ENCODE measurements at regions not wholly inside any gene's neighbourhood (a gene's known extent, or its start where the extent isn't known, plus 50 kb on each side); places are given as distances from the start of the nearest gene placed in this dataset.

GRCh38 chr9:13728131-13728530, 448.6 kb upstream of the MPDZ start:
- no peak for TF ChIP-seq EP300 (IDR thresholded peaks at IDR 0.05; ENCODE audit: borderline replicate concordance)
- TF ChIP-seq RAD21 (IDR thresholded peaks at IDR 0.05; ENCODE audit: low read depth): no peak
- TF ChIP-seq NFIC (IDR thresholded peaks at IDR 0.05): no peak
- no peak for TF ChIP-seq FOXM1 (IDR thresholded peaks at IDR 0.05; ENCODE audit: borderline replicate concordance, low read depth)
- TF ChIP-seq CREB1 (IDR thresholded peaks at IDR 0.05; ENCODE audit: low read depth): no peak
- no peak for TF ChIP-seq EGR1 (IDR thresholded peaks at IDR 0.05)

DNA sequence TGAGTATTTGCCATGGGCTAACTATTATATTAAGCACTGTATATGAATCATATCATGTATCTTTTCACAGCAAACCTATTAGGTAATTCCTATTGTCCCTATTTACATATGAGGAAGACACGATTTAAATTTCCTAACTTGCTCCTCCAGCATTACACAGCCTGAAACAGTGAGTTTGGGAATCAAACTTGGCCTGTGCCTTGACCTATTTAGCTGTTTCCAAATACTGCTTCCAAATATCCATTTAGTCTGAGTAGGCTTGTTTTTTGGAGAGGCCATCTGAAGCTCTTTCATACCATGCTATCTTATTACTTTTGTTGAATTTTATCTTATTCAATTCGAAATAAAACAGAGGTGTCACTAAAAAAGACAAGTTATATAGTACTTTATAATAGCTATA, 447.3 kb upstream of the MPDZ start:
- TF ChIP-seq EP300 (IDR thresholded peaks at IDR 0.05; ENCODE audit: borderline replicate concordance): no peak
- no peak for TF ChIP-seq TEAD4 (IDR thresholded peaks at IDR 0.05)
- TF ChIP-seq, protein P1, sequence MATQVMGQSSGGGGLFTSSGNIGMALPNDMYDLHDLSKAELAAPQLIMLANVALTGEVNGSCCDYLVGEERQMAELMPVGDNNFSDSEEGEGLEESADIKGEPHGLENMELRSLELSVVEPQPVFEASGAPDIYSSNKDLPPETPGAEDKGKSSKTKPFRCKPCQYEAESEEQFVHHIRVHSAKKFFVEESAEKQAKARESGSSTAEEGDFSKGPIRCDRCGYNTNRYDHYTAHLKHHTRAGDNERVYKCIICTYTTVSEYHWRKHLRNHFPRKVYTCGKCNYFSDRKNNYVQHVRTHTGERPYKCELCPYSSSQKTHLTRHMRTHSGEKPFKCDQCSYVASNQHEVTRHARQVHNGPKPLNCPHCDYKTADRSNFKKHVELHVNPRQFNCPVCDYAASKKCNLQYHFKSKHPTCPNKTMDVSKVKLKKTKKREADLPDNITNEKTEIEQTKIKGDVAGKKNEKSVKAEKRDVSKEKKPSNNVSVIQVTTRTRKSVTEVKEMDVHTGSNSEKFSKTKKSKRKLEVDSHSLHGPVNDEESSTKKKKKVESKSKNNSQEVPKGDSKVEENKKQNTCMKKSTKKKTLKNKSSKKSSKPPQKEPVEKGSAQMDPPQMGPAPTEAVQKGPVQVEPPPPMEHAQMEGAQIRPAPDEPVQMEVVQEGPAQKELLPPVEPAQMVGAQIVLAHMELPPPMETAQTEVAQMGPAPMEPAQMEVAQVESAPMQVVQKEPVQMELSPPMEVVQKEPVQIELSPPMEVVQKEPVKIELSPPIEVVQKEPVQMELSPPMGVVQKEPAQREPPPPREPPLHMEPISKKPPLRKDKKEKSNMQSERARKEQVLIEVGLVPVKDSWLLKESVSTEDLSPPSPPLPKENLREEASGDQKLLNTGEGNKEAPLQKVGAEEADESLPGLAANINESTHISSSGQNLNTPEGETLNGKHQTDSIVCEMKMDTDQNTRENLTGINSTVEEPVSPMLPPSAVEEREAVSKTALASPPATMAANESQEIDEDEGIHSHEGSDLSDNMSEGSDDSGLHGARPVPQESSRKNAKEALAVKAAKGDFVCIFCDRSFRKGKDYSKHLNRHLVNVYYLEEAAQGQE (IDR thresholded peaks at IDR 0.05; ENCODE audit: low read depth): no peak
- TF ChIP-seq, protein P2, sequence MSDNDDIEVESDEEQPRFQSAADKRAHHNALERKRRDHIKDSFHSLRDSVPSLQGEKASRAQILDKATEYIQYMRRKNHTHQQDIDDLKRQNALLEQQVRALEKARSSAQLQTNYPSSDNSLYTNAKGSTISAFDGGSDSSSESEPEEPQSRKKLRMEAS (IDR thresholded peaks at IDR 0.05): no peak
- no peak for TF ChIP-seq CEBPB (IDR thresholded peaks at IDR 0.05)
- no peak for TF ChIP-seq CREB1 (IDR thresholded peaks at IDR 0.05; ENCODE audit: low read depth)
- TF ChIP-seq ZBTB7A (IDR thresholded peaks at IDR 0.05; ENCODE audit: low read depth): no peak
- TF ChIP-seq RAD21 (IDR thresholded peaks at IDR 0.05; ENCODE audit: low read depth): no peak
- TF ChIP-seq EGR1 (IDR thresholded peaks at IDR 0.05): no peak
- no peak for TF ChIP-seq FOXM1 (IDR thresholded peaks at IDR 0.05; ENCODE audit: borderline replicate concordance, low read depth)
- TF ChIP-seq TCF12 (IDR thresholded peaks at IDR 0.05; ENCODE audit: low read depth): no peak
- no peak for TF ChIP-seq TAF1 (IDR thresholded peaks at IDR 0.05; ENCODE audit: low read depth)
- TF ChIP-seq YY1 (IDR thresholded peaks at IDR 0.05; ENCODE audit: low read depth): no peak
- no peak for TF ChIP-seq NFIC (IDR thresholded peaks at IDR 0.05)
- TF ChIP-seq, protein P3, sequence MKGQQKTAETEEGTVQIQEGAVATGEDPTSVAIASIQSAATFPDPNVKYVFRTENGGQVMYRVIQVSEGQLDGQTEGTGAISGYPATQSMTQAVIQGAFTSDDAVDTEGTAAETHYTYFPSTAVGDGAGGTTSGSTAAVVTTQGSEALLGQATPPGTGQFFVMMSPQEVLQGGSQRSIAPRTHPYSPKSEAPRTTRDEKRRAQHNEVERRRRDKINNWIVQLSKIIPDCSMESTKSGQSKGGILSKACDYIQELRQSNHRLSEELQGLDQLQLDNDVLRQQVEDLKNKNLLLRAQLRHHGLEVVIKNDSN (IDR thresholded peaks at IDR 0.05): no peak

- TF ChIP-seq ZBTB7A (IDR thresholded peaks at IDR 0.05; ENCODE audit: low read depth): no peak
- no peak for TF ChIP-seq YY1 (IDR thresholded peaks at IDR 0.05; ENCODE audit: low read depth)
- TF ChIP-seq TCF12 (IDR thresholded peaks at IDR 0.05; ENCODE audit: low read depth): no peak
- TF ChIP-seq CEBPB (IDR thresholded peaks at IDR 0.05): no peak
- no peak for TF ChIP-seq NFIC (IDR thresholded peaks at IDR 0.05)
- no peak for TF ChIP-seq EGR1 (IDR thresholded peaks at IDR 0.05)
- TF ChIP-seq EP300 (IDR thresholded peaks at IDR 0.05; ENCODE audit: borderline replicate concordance): no peak
- TF ChIP-seq RAD21 (IDR thresholded peaks at IDR 0.05; ENCODE audit: low read depth): no peak
- TF ChIP-seq, protein P3 (IDR thresholded peaks at IDR 0.05): no peak
- TF ChIP-seq CREB1 (IDR thresholded peaks at IDR 0.05; ENCODE audit: low read depth): no peak
- no peak for TF ChIP-seq FOXM1 (IDR thresholded peaks at IDR 0.05; ENCODE audit: borderline replicate concordance, low read depth)
- TF ChIP-seq, protein P1 (IDR thresholded peaks at IDR 0.05; ENCODE audit: low read depth): no peak
- no peak for TF ChIP-seq TAF1 (IDR thresholded peaks at IDR 0.05; ENCODE audit: low read depth)
- TF ChIP-seq TEAD4 (IDR thresholded peaks at IDR 0.05): no peak
- TF ChIP-seq, protein P2 (IDR thresholded peaks at IDR 0.05): no peak
Measured at GRCh38 chr9:13725516-13725915, 446.0 kb upstream of the MPDZ start.

DNA sequence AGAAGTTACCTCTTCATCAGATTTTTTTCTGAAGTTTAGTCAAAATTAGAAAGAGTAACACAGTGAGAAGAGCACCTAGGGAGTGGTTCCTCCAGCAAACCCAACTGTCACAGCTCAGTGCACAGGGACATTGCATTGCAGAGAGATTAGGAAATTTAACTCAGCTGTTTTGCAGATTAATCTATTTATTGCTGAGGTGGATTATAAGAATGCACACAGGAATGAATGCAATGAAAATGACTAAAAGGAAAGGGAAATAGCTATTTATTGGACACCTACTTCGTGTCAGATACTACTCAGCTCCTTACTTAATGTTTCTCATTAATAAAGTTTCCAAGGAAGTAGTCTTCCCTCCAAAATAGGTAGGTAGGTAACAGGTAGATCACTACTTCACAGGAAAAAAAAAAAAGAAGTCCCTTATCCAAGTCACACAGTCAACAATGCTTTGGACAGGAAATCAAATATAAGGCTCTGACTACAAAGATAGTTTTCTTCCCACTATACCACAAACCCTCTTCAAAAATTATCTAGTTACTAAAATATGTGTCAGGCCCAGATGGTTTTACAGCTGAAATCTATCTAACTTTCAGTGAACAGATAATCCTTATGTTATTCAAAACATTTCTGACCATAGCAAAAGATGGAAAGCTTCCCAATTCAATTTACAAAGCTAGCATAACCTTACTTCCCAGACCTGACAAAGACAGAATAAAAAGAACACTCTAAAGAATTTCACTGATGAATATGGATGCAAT, 442.2 kb upstream of the MPDZ start:
- TF ChIP-seq TCF12 (IDR thresholded peaks at IDR 0.05; ENCODE audit: low read depth) (peak; percentile 78), EP300 (IDR thresholded peaks at IDR 0.05; ENCODE audit: borderline replicate concordance) (peak; percentile 76; the same call in 1 of the 2 replicates), CREB1 (IDR thresholded peaks at IDR 0.05; ENCODE audit: low read depth) (no peak), CEBPB (IDR thresholded peaks at IDR 0.05) (0 out of 2 replicates have a peak, but pooled peaks have one; percentile 36), RAD21 (IDR thresholded peaks at IDR 0.05; ENCODE audit: low read depth) (no peak; the same call in 1 of the 2 replicates), TEAD4 (IDR thresholded peaks at IDR 0.05) (peak; percentile 68), NFIC (IDR thresholded peaks at IDR 0.05) (peak; percentile 36; the same call in 1 of the 2 replicates)

- TF ChIP-seq TEAD4 (IDR thresholded peaks at IDR 0.05) (no peak), TAF1 (IDR thresholded peaks at IDR 0.05; ENCODE audit: low read depth) (no peak), EP300 (IDR thresholded peaks at IDR 0.05; ENCODE audit: borderline replicate concordance) (no peak), NFIC (IDR thresholded peaks at IDR 0.05) (no peak), RAD21 (IDR thresholded peaks at IDR 0.05; ENCODE audit: low read depth) (no peak), EGR1 (IDR thresholded peaks at IDR 0.05) (no peak), YY1 (IDR thresholded peaks at IDR 0.05; ENCODE audit: low read depth) (no peak), FOXM1 (IDR thresholded peaks at IDR 0.05; ENCODE audit: borderline replicate concordance, low read depth) (no peak), ZBTB7A (IDR thresholded peaks at IDR 0.05; ENCODE audit: low read depth) (no peak), TCF12 (IDR thresholded peaks at IDR 0.05; ENCODE audit: low read depth) (no peak), CREB1 (IDR thresholded peaks at IDR 0.05; ENCODE audit: low read depth) (no peak), CEBPB (IDR thresholded peaks at IDR 0.05) (no peak)
- TF ChIP-seq, protein P3 (IDR thresholded peaks at IDR 0.05): no peak
- TF ChIP-seq, protein P1 (IDR thresholded peaks at IDR 0.05; ENCODE audit: low read depth): no peak
- TF ChIP-seq, protein P2 (IDR thresholded peaks at IDR 0.05): no peak
Measured at GRCh38 chr9:13719981-13720676, 440.6 kb upstream of the MPDZ start.
